Endothelial cell (in vitro differentiated cells): ENCODE measurements at regions not wholly inside any gene's neighbourhood (a gene's known extent, or its start where the extent isn't known, plus 50 kb on each side); places are given as distances from the start of the nearest gene placed in this dataset.
"Not testable (repeated sequence)": the region's sequence is repeated elsewhere in the genome, so short reads cannot be mapped to it uniquely, and the experiment has no call there.

Experiments
- DNase-seq: peaks from one replicate; pipeline ENCODE4 v3.0.0; 2021; ENCODE audit warnings: low spot score
- H3K27ac Mint-ChIP-seq: one replicate; pipeline ENCODE4 v1.8.0; 2021; ENCODE audit warnings: mixed read lengths, inconsistent platforms; ENCODE audit not compliant: unreplicated experiment
- H3K27me3 Mint-ChIP-seq: one replicate; pipeline ENCODE4 v1.8.0; 2021; ENCODE audit warnings: mild to moderate bottlenecking, moderate library complexity, mixed read lengths, inconsistent platforms; ENCODE audit not compliant: unreplicated experiment
- H3K36me3 Mint-ChIP-seq: one replicate; pipeline ENCODE4 v1.8.0; 2021; ENCODE audit warnings: mild to moderate bottlenecking, low read depth, mixed read lengths, inconsistent platforms; ENCODE audit not compliant: unreplicated experiment
- H3K4me1 Mint-ChIP-seq: one replicate; pipeline ENCODE4 v1.8.0; 2021; ENCODE audit warnings: mild to moderate bottlenecking, mixed read lengths, inconsistent platforms; ENCODE audit not compliant: unreplicated experiment
- H3K4me3 Mint-ChIP-seq: one replicate; pipeline ENCODE4 v1.8.0; 2021; ENCODE audit warnings: mild to moderate bottlenecking, mixed read lengths, inconsistent platforms; ENCODE audit not compliant: unreplicated experiment
- H3K9me3 Mint-ChIP-seq: one replicate; pipeline ENCODE4 v1.8.0; 2021; ENCODE audit warnings: mixed read lengths, inconsistent platforms; ENCODE audit not compliant: unreplicated experiment
- TF ChIP-seq, protein P1 (sequence below): fragments of 200-600 bp; sonication (generic); IDR thresholded peaks from one replicate; pipeline ENCODE4 v1.5.0; 2021; ENCODE audit warnings: antibody characterized with exemption; ENCODE audit not compliant: unreplicated experiment

DNA sequence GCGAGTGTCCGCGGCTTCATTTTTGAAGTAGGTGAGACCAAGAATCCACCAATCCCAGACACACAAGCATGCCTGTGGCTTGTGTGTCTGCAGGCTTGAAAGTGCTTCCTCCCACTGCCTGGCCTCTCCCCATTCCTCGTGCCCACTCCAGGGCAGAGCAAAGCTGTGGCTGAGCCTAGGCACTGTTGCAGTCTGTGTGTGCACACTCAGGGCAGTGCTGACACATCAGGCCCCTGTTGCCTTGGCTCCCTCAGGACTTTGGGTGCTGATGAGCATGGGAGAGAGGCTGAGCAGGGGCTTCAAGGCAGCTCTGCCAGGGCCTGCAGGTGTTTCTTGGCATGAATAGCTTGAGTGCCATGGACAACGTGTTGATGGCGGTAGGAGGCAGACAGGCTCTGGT, 776.7 kb downstream of the CDH11 start:
- DNase-seq = no peak
- Mint-ChIP-seq H3K36me3 (no peaks in the 10 kb centered on the region), H3K27ac (no peak overlapping the region), H3K4me3 (no peak overlapping the region), H3K4me1 (no peaks in the 10 kb centered on the region), H3K27me3 (no peaks in the 10 kb centered on the region), H3K9me3 (no peaks in the 10 kb centered on the region)
- TF ChIP-seq, protein P1, sequence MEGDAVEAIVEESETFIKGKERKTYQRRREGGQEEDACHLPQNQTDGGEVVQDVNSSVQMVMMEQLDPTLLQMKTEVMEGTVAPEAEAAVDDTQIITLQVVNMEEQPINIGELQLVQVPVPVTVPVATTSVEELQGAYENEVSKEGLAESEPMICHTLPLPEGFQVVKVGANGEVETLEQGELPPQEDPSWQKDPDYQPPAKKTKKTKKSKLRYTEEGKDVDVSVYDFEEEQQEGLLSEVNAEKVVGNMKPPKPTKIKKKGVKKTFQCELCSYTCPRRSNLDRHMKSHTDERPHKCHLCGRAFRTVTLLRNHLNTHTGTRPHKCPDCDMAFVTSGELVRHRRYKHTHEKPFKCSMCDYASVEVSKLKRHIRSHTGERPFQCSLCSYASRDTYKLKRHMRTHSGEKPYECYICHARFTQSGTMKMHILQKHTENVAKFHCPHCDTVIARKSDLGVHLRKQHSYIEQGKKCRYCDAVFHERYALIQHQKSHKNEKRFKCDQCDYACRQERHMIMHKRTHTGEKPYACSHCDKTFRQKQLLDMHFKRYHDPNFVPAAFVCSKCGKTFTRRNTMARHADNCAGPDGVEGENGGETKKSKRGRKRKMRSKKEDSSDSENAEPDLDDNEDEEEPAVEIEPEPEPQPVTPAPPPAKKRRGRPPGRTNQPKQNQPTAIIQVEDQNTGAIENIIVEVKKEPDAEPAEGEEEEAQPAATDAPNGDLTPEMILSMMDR = no peak

DNA sequence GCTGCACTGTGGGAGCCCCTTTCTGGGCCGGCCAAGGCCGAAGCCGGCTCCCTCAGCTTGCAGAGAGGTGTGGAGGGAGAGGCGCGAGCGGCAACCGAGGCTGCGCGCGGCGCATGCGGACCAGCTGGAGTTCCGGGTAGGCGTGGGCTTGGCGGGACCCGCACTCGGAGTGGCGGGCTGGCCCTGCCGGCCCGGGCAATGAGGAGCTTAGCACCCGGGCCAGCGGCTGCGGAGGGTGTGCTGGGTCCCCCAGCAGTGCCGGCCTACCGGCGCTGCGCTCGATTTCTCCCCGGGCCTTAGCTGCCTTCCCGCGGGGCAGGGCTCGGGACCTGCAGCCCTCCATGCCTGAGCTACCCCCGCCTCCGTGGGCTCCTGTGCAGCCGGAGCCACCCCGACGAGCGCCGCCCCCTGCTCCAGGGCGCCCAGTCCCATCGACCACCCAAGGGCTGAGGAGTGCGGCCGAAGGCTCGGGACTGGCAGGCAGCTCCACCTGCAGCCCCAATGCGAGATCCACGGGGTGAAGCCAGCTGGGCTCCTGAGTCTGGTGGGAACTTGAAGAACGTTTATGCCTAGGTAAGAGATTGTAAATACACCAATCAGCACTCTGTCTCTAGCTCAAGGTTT, 777.9 kb downstream of the CDH11 start:
- not testable (repeated sequence) for H3K36me3 Mint-ChIP-seq, H3K27ac Mint-ChIP-seq, H3K4me1 Mint-ChIP-seq, H3K9me3 Mint-ChIP-seq, H3K27me3 Mint-ChIP-seq, H3K4me3 Mint-ChIP-seq
- DNase-seq = peak; percentile 24

DNA sequence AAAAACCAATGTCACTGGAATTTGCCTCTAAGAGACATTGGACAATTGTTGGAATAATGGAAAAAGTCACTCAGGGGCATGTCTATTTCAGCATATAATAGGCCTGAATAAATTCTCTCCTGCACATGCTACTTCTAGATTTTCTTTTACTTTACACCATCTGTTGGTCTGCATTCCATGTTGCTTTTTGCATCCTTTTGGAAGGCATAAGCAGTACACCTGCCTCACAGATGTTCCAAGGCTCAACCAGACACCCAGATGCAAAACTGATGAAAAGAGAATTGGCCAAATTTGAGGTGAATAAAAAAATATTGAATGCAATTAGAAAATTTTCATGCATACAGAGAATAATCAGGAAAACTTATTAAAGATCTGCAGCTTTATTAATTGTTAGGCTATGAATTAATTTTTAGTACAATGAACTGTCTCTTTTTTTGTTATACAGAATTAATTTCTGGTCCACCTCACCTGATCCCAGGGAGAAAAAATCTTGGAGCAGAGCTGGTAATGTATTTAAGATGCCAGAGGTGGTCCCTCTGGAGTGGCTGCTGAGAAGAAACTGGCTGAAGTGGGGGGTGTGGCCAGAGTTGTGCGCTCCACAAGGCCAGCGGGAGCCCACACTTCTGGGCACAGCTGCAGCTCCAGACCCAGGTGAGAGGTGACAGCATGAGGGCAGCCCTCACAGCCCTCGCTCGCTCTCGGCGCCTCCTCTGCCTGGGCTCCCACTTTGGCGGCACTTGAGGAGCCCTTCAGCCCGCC, 778.6 kb downstream of the CDH11 start:
- no peaks in the 10 kb centered on the region for H3K36me3 Mint-ChIP-seq
- H3K27ac Mint-ChIP-seq = no peak overlapping the region
- no peak overlapping the region for H3K4me3 Mint-ChIP-seq
- TF ChIP-seq, protein P1 = no peak
- DNase-seq = no peak
- H3K9me3 Mint-ChIP-seq = no peaks in the 10 kb centered on the region
- H3K27me3 Mint-ChIP-seq = no peaks in the 10 kb centered on the region
- no peaks in the 10 kb centered on the region for H3K4me1 Mint-ChIP-seq

DNA sequence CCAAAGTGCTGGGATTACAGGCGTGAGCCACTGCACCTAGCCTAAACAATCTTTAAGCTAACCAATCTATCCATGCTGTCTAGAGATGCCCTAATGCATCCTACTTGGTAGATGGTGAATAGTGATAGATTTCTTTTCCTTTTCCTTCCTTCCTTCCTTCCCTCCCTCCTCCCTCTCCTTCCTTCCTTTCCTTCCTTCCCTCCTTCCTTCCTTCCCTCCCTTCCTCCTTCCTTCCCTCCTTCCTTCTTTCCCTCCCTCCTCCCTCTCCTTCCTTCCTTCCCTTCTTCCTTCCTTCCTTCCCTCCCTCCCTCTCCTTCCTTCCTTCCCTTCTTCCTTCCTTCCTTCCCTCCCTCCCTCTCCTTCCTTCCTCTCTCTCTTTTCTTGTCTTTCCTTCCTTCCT, 780.5 kb downstream of the CDH11 start:
- DNase-seq, H3K4me1 Mint-ChIP-seq, H3K27me3 Mint-ChIP-seq, H3K4me3 Mint-ChIP-seq, H3K36me3 Mint-ChIP-seq, H3K9me3 Mint-ChIP-seq, H3K27ac Mint-ChIP-seq: not testable (repeated sequence)

DNA sequence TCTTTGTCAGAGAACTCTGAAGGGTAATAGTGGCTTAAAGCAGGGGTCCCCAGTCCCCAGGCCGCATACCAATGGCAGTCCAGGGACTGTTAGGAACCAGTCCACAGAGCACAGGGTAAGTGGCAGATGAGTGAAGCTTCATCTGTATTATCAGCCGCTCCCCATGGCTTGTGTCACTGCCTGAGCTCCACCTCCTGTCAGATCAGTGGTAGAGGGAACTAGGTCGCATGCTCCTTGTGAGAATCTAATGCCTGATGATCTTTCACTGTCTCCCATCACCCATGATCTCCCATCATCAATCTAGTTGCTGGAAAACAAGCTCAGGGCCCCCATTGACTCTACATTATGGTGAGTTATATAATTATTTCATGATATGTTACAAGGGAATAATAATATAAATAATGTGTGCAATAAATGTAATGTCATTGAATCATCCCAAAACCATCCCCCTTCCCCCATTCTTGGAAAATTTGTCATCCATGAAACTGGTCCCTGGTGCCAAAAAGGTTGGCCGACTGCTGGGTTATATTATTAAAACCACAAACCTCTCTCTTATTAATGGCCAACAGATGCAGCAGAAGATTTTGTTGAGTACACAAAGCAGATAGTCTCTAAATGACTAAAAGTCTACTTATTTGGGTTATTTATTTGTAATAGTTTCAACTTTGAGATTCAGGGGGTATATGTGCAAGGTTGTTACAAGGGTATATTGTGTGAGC, 782.7 kb downstream of the CDH11 start:
- no peaks in the 10 kb centered on the region for H3K9me3 Mint-ChIP-seq
- H3K4me3 Mint-ChIP-seq = no peak overlapping the region
- no peak overlapping the region for H3K27ac Mint-ChIP-seq
- no peaks in the 10 kb centered on the region for H3K27me3 Mint-ChIP-seq
- no peaks in the 10 kb centered on the region for H3K36me3 Mint-ChIP-seq
- TF ChIP-seq, protein P1 = no peak
- no peak for DNase-seq
- H3K4me1 Mint-ChIP-seq = peaks cover 6% of the 10 kb centered on the region

DNA sequence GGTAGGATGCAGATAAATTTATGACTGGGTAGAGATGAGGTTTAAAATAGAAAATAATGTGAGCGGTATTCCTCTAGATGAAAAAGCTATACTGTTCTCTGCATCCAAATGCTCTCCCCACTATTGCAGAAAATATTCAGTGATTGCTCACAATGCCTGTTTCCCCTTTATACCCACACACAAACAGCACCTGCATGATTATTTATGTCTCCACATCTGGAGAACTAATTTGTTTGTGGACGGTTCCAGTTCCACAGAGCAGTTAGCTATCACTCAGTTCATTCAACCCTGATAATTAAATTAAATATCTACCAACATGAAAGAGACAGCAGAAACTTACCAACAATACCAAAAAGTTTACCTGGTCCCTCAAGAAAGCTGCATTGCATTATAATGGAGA, 800.0 kb downstream of the CDH11 start:
- Mint-ChIP-seq H3K4me1 (no peaks in the 10 kb centered on the region), H3K36me3 (no peaks in the 10 kb centered on the region), H3K9me3 (no peaks in the 10 kb centered on the region), H3K27me3 (no peaks in the 10 kb centered on the region), H3K4me3 (no peak overlapping the region), H3K27ac (no peak overlapping the region)
- TF ChIP-seq, protein P1 = no peak
- no peak for DNase-seq
